ENCODE measurements at regions not wholly inside any gene's neighbourhood (a gene's known extent, or its start where the extent isn't known, plus 50 kb on each side); places are given as distances from the start of the nearest gene placed in this dataset.
"Not testable (repeated sequence)": the region's sequence is repeated elsewhere in the genome, so short reads cannot be mapped to it uniquely, and the experiment has no call there.

GRCh38 chr4:15174168-15174567 lies 171.9 kb downstream of the CPEB2 start:
- not testable (repeated sequence) for H3K4ac ChIP-seq (ENCODE audit: low read depth, low read length); H3K4me3 ChIP-seq (ENCODE audit: low read length); H3K27ac ChIP-seq (ENCODE audit: low read depth, low read length); H3K79me1 ChIP-seq (ENCODE audit: low read length); H2AK5ac ChIP-seq (ENCODE audit: low read length); DNase-seq; H2BK15ac ChIP-seq (replicated peaks; ENCODE audit: low read depth); H3K18ac ChIP-seq (ENCODE audit: low read length); H3K27me3 ChIP-seq (ENCODE audit: insufficient read depth, low read length, poor library complexity); H3K23ac ChIP-seq (ENCODE audit: low read length); H2BK120ac ChIP-seq (ENCODE audit: low read depth, low read length); H3K36me3 ChIP-seq (ENCODE audit: control insufficient read depth, insufficient read depth, low read length); H3K4me2 ChIP-seq (ENCODE audit: low read length); H4K5ac ChIP-seq (ENCODE audit: low read length); H3K4me1 ChIP-seq (ENCODE audit: control insufficient read depth, low read depth, low read length); H3K56ac ChIP-seq (ENCODE audit: low read length); H4K8ac ChIP-seq (ENCODE audit: low read depth, low read length); H3K79me2 ChIP-seq (ENCODE audit: control insufficient read depth, insufficient read depth, low read length); H2BK5ac ChIP-seq (ENCODE audit: low read length); H3K9ac ChIP-seq (ENCODE audit: low read length)
- no CpG with 5 or more reads among the region's 16 CpGs for WGBS (ENCODE audit: extremely low coverage, insufficient coverage, low lambda C conversion rate)

GRCh38 chr4:15179842-15180241 lies 177.6 kb downstream of the CPEB2 start:
- not testable (repeated sequence) for H2BK120ac ChIP-seq (ENCODE audit: low read depth, low read length); H3K4me1 ChIP-seq (ENCODE audit: control insufficient read depth, low read depth, low read length); H4K8ac ChIP-seq (ENCODE audit: low read depth, low read length); H3K27me3 ChIP-seq (ENCODE audit: insufficient read depth, low read length, poor library complexity); H3K23ac ChIP-seq (ENCODE audit: low read length); H3K9ac ChIP-seq (ENCODE audit: low read length); DNase-seq; H3K36me3 ChIP-seq (ENCODE audit: control insufficient read depth, insufficient read depth, low read length); H3K79me1 ChIP-seq (ENCODE audit: low read length); H2AK5ac ChIP-seq (ENCODE audit: low read length); H3K18ac ChIP-seq (ENCODE audit: low read length); H3K4me3 ChIP-seq (ENCODE audit: low read length); H3K27ac ChIP-seq (ENCODE audit: low read depth, low read length); H3K56ac ChIP-seq (ENCODE audit: low read length); H3K4ac ChIP-seq (ENCODE audit: low read depth, low read length); H2BK5ac ChIP-seq (ENCODE audit: low read length); H2BK15ac ChIP-seq (replicated peaks; ENCODE audit: low read depth); H3K79me2 ChIP-seq (ENCODE audit: control insufficient read depth, insufficient read depth, low read length); H3K4me2 ChIP-seq (ENCODE audit: low read length); H4K5ac ChIP-seq (ENCODE audit: low read length)
- WGBS (ENCODE audit: extremely low coverage, insufficient coverage, low lambda C conversion rate), result no CpG with 5 or more reads among the region's 2 CpGs

- Histone ChIP-seq H3K27ac (ENCODE audit: low read depth, low read length) (no peak overlapping the region), H4K5ac (ENCODE audit: low read length) (no peak overlapping the region), H2BK120ac (ENCODE audit: low read depth, low read length) (no peak overlapping the region), H4K8ac (ENCODE audit: low read depth, low read length) (no peak overlapping the region), H2BK15ac (replicated peaks; ENCODE audit: low read depth) (no peak overlapping the region), H3K9ac (ENCODE audit: low read length) (no peak overlapping the region), H3K4me1 (ENCODE audit: control insufficient read depth, low read depth, low read length) (no peaks in the 10 kb centered on the region), H3K18ac (ENCODE audit: low read length) (no peak overlapping the region), H3K4ac (ENCODE audit: low read depth, low read length) (no peak overlapping the region), H3K27me3 (ENCODE audit: insufficient read depth, low read length, poor library complexity) (no peaks in the 10 kb centered on the region), H3K56ac (ENCODE audit: low read length) (no peak overlapping the region), H3K4me2 (ENCODE audit: low read length) (no peak overlapping the region), H2BK5ac (ENCODE audit: low read length) (no peak overlapping the region), H3K23ac (ENCODE audit: low read length) (no peak overlapping the region), H3K36me3 (ENCODE audit: control insufficient read depth, insufficient read depth, low read length) (no peaks in the 10 kb centered on the region), H3K79me1 (ENCODE audit: low read length) (no peaks in the 10 kb centered on the region), H3K4me3 (ENCODE audit: low read length) (no peak overlapping the region), H3K79me2 (ENCODE audit: control insufficient read depth, insufficient read depth, low read length) (no peaks in the 10 kb centered on the region), H2AK5ac (ENCODE audit: low read length) (no peak overlapping the region)
- no CpG with 5 or more reads among the region's 3 CpGs for WGBS (ENCODE audit: extremely low coverage, insufficient coverage, low lambda C conversion rate)
- no peak for DNase-seq
Measured at GRCh38 chr4:15182600-15183220, 180.4 kb downstream of the CPEB2 start.

- Histone ChIP-seq H3K4me1 (ENCODE audit: control insufficient read depth, low read depth, low read length) (no peaks in the 10 kb centered on the region), H2BK120ac (ENCODE audit: low read depth, low read length) (no peak overlapping the region), H4K8ac (ENCODE audit: low read depth, low read length) (no peak overlapping the region), H2BK15ac (replicated peaks; ENCODE audit: low read depth) (no peak overlapping the region), H3K79me1 (ENCODE audit: low read length) (no peaks in the 10 kb centered on the region), H3K27me3 (ENCODE audit: insufficient read depth, low read length, poor library complexity) (no peaks in the 10 kb centered on the region), H3K36me3 (ENCODE audit: control insufficient read depth, insufficient read depth, low read length) (no peaks in the 10 kb centered on the region), H3K56ac (ENCODE audit: low read length) (no peak overlapping the region), H3K9ac (ENCODE audit: low read length) (no peak overlapping the region), H3K27ac (ENCODE audit: low read depth, low read length) (no peak overlapping the region), H4K5ac (ENCODE audit: low read length) (no peak overlapping the region), H3K4me3 (ENCODE audit: low read length) (no peak overlapping the region), H3K18ac (ENCODE audit: low read length) (no peak overlapping the region), H2BK5ac (ENCODE audit: low read length) (no peak overlapping the region), H3K4ac (ENCODE audit: low read depth, low read length) (no peak overlapping the region), H3K79me2 (ENCODE audit: control insufficient read depth, insufficient read depth, low read length) (no peaks in the 10 kb centered on the region), H2AK5ac (ENCODE audit: low read length) (no peak overlapping the region), H3K23ac (ENCODE audit: low read length) (no peak overlapping the region), H3K4me2 (ENCODE audit: low read length) (no peak overlapping the region)
- WGBS (ENCODE audit: extremely low coverage, insufficient coverage, low lambda C conversion rate), result no CpG with 5 or more reads among the region's 5 CpGs
- DNase-seq, result peak; percentile 41
Measured at GRCh38 chr4:15186149-15186548, 183.9 kb downstream of the CPEB2 start.

GRCh38 chr4:15186806-15187205 lies 184.5 kb downstream of the CPEB2 start:
- Histone ChIP-seq H3K27ac (ENCODE audit: low read depth, low read length) (no peak overlapping the region), H2AK5ac (ENCODE audit: low read length) (no peak overlapping the region), H3K23ac (ENCODE audit: low read length) (no peak overlapping the region), H3K18ac (ENCODE audit: low read length) (no peak overlapping the region), H4K8ac (ENCODE audit: low read depth, low read length) (no peak overlapping the region), H3K4me1 (ENCODE audit: control insufficient read depth, low read depth, low read length) (no peaks in the 10 kb centered on the region), H3K9ac (ENCODE audit: low read length) (no peak overlapping the region), H3K36me3 (ENCODE audit: control insufficient read depth, insufficient read depth, low read length) (no peaks in the 10 kb centered on the region), H3K79me2 (ENCODE audit: control insufficient read depth, insufficient read depth, low read length) (no peaks in the 10 kb centered on the region), H2BK15ac (replicated peaks; ENCODE audit: low read depth) (no peak overlapping the region), H4K5ac (ENCODE audit: low read length) (no peak overlapping the region), H3K56ac (ENCODE audit: low read length) (no peak overlapping the region), H3K27me3 (ENCODE audit: insufficient read depth, low read length, poor library complexity) (no peaks in the 10 kb centered on the region), H2BK5ac (ENCODE audit: low read length) (no peak overlapping the region), H2BK120ac (ENCODE audit: low read depth, low read length) (no peak overlapping the region), H3K4me3 (ENCODE audit: low read length) (no peak overlapping the region), H3K79me1 (ENCODE audit: low read length) (no peaks in the 10 kb centered on the region), H3K4ac (ENCODE audit: low read depth, low read length) (no peak overlapping the region), H3K4me2 (ENCODE audit: low read length) (no peak overlapping the region)
- no peak for DNase-seq

Measured in mesendoderm (in vitro differentiated cells).